BJ (cell line): ENCODE measurements at regions not wholly inside any gene's neighbourhood (a gene's known extent, or its start where the extent isn't known, plus 50 kb on each side); places are given as distances from the start of the nearest gene placed in this dataset.

Experiments
- CTCF ChIA-PET: fragments of 350-600 bp; formaldehyde crosslinking; extraction: SDS; loops from one replicate; lab custom pipeline; 2021; ENCODE audit warnings: antibody characterized with exemption, inconsistent platforms; lab: Yijun Ruan, JAX
- POLR2A ChIA-PET: fragments of 300-600 bp; sonication (Branson Sonifier 250); formaldehyde crosslinking; extraction: SDS; loops from one replicate; lab custom pipeline; 2021; ENCODE audit warnings: antibody characterized with exemption; lab: Charles Lee
- DNase-seq: peaks from one replicate; pipeline ENCODE4 v3.0.0-alpha.2; 2011; ENCODE audit warnings: low read depth
- H3K27me3 ChIP-seq: 2 replicates; pipeline ENCODE4 v1.6.0; 2011; ENCODE audit warnings: low read length; ENCODE audit not compliant: control insufficient read depth, insufficient read depth
- H3K36me3 ChIP-seq: 2 replicates; pipeline ENCODE4 v1.5.1; 2011; ENCODE audit warnings: low read length; ENCODE audit not compliant: control insufficient read depth, insufficient read depth
- H3K4me3 ChIP-seq: 2 replicates; pipeline ENCODE4 v1.5.1; 2011; ENCODE audit warnings: low read depth, mild to moderate bottlenecking, control low read depth, low read length
- TF ChIP-seq, protein P1 (sequence below): IDR thresholded peaks from 2 replicates; pipeline ENCODE4 v1.5.1; 2011; ENCODE audit warnings: low read depth, mild to moderate bottlenecking, control low read depth, inconsistent platforms, low read length, moderate library complexity; ENCODE audit not compliant: insufficient read depth

DNA sequence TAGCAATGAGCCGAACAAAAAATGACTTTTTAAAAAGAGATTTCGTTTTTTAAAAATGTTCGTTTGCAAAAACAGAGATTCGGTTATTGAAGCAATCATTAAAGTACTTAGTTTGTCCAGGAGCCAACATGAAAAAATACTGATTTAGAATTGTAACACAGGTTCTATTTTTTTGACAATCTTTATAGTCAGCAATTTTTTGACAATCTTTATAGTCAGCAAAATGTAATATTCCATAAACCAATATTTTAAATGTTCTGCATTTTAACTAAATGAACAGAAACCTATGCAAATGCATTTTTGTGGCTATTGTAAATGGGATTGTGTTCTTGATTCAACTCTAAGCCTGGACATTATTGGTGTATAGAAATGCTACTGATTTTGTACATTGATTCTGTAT is 161.8 kb downstream of the DSEL start:
- TF ChIP-seq, protein P1, sequence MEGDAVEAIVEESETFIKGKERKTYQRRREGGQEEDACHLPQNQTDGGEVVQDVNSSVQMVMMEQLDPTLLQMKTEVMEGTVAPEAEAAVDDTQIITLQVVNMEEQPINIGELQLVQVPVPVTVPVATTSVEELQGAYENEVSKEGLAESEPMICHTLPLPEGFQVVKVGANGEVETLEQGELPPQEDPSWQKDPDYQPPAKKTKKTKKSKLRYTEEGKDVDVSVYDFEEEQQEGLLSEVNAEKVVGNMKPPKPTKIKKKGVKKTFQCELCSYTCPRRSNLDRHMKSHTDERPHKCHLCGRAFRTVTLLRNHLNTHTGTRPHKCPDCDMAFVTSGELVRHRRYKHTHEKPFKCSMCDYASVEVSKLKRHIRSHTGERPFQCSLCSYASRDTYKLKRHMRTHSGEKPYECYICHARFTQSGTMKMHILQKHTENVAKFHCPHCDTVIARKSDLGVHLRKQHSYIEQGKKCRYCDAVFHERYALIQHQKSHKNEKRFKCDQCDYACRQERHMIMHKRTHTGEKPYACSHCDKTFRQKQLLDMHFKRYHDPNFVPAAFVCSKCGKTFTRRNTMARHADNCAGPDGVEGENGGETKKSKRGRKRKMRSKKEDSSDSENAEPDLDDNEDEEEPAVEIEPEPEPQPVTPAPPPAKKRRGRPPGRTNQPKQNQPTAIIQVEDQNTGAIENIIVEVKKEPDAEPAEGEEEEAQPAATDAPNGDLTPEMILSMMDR, result no peak

DNA sequence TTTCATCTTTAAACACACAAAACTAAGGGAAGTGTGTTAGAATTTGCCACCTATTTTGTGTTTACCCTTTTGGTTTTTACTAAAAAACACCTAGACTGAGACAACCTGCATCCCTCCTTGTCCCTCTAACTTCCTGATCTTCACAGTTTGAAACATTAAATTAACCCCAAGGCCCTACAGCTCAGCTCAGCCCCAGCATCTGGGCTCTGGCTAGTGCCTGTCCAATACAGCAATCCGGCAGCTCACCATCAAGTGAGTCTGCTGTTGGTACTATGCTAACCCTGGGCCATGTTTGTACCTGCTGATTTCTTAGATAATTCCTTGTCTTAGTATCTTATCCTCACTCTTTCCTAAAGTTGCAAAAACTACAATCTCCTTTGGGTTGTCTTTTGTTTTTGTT is 162.4 kb downstream of the DSEL start:
- TF ChIP-seq, protein P1, result no peak
- no peak for DNase-seq
- Histone ChIP-seq H3K4me3 (no peak overlapping the region), H3K27me3 (no peaks in the 10 kb centered on the region), H3K36me3 (no peaks in the 10 kb centered on the region)
- POLR2A ChIA-PET, result no interaction called here
- CTCF ChIA-PET, result no interaction called here

More for the DNA sequence above, 161.8 kb downstream of the DSEL start:
- H3K36me3 ChIP-seq, result no peaks in the 10 kb centered on the region
- ChIA-PET POLR2A (no interaction called here), CTCF (no interaction called here)
- no peak for DNase-seq
- no peaks in the 10 kb centered on the region for H3K27me3 ChIP-seq
- H3K4me3 ChIP-seq, result no peak overlapping the region

DNA sequence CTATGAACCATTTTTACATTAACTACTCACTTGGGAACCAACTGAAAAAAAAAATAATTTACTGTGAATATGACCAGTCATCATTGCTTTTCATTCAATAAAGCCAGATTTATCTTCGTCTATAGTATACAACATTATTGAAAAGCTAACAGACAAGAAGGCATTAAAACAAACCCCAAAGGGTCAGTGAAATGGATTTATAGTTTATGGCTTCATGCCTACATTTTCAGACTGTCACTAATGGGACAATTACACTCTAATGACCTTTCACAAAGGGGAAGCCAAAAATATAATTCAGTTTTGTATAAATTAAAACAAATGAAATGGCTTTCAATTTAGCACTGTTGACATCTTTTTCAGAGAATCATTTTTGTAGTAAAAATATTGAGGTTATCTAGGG is 169.1 kb downstream of the DSEL start:
- ChIA-PET POLR2A (no interaction called here), CTCF (no interaction called here)
- no peaks in the 10 kb centered on the region for H3K36me3 ChIP-seq
- no peak for DNase-seq
- no peak overlapping the region for H3K4me3 ChIP-seq
- H3K27me3 ChIP-seq, result no peaks in the 10 kb centered on the region
- TF ChIP-seq, protein P1, result no peak

DNA sequence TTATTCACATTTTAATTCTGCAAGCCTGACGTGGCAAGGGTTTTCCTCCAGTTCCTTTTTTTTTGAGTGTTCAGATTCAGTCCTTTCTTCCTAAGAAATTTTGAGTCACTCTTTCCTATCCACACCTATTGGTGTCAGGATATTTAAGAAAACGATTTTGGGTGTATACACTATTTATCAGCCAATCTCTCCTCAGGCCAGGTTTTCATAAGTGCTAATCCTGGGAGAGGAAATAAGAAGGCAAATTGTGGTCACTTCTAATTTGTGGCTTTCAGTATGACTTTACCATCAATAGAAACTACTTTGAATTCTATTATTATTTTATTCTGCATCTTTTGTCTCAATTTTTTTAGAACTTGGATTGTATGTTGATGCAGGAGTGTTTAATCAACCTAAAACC is 174.4 kb downstream of the DSEL start:
- H3K4me3 ChIP-seq, result no peak overlapping the region
- ChIA-PET POLR2A (no interaction called here), CTCF (no interaction called here)
- no peak for DNase-seq
- TF ChIP-seq, protein P1, result no peak
- no peaks in the 10 kb centered on the region for H3K27me3 ChIP-seq
- no peaks in the 10 kb centered on the region for H3K36me3 ChIP-seq

DNA sequence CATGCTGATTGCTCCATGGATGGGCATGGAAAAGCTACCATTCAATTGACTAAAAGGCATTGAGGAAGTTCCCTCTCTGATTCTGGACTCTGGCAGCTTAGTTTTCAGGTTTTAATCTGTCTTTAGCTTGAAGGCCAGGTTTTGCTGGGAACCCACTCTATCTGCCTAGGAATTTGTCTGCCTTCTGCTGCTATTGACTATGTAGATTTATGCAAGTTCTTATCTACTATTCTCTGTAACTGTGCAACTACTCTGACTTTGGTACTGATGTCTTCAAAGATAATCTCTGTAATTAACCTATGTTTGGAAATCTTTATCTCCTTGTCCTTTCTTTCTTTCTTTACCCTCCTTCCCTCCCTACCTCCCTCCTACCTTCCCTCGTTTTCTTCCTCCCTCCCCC is 178.8 kb downstream of the DSEL start:
- no peaks in the 10 kb centered on the region for H3K36me3 ChIP-seq
- no peaks in the 10 kb centered on the region for H3K27me3 ChIP-seq
- ChIA-PET CTCF (no interaction called here), POLR2A (no interaction called here)
- DNase-seq, result no peak
- H3K4me3 ChIP-seq, result no peak overlapping the region
- TF ChIP-seq, protein P1, result no peak
